ENCODE measurements at regions not wholly inside any gene's neighbourhood (a gene's known extent, or its start where the extent isn't known, plus 50 kb on each side); places are given as distances from the start of the nearest gene placed in this dataset.

- no peaks in the 10 kb centered on the region for H3K4me1 ChIP-seq
- TF ChIP-seq POLR2AphosphoS5 (IDR thresholded peaks at IDR 0.05) (no peak), CTCF (IDR thresholded peaks at IDR 0.05) (no peak), POLR2A (IDR thresholded peaks at IDR 0.05; ENCODE audit: low read depth) (no peak), EP300 (IDR thresholded peaks at IDR 0.05) (no peak)
- no peak for DNase-seq (ENCODE audit: extremely low spot score)
- intact Hi-C loops (cut with DNase I): no loop called here
- no peaks in the 10 kb centered on the region for H3K36me3 ChIP-seq
- no peaks in the 10 kb centered on the region for H3K27me3 ChIP-seq
- WGBS: 76% methylated on average over 2 of the region's 2 CpGs
- H3K4me3 ChIP-seq: no peak overlapping the region
- no peak overlapping the region for H3K27ac ChIP-seq (replicated peaks in 1 of 4)
- no peaks in the 10 kb centered on the region for H3K9me3 ChIP-seq
Measured at GRCh38 chr3:148030975-148031374, 621.8 kb downstream of the ZIC1 start.

GRCh38 chr3:148034353-148034752 lies 625.2 kb downstream of the ZIC1 start:
- WGBS: 78% methylated on average over 3 of the region's 3 CpGs

GRCh38 chr3:148036331-148036876 lies 627.2 kb downstream of the ZIC1 start:
- no peak overlapping the region for H3K4me3 ChIP-seq
- no peaks in the 10 kb centered on the region for H3K9me3 ChIP-seq
- intact Hi-C loops (cut with DNase I): no loop called here
- H3K36me3 ChIP-seq: no peaks in the 10 kb centered on the region
- 75% methylated on average over 5 of the region's 5 CpGs for WGBS
- H3K27me3 ChIP-seq: no peaks in the 10 kb centered on the region
- no peak for DNase-seq (ENCODE audit: extremely low spot score)
- H3K4me1 ChIP-seq: no peaks in the 10 kb centered on the region
- TF ChIP-seq POLR2AphosphoS5 (IDR thresholded peaks at IDR 0.05): no peak
- TF ChIP-seq CTCF (IDR thresholded peaks at IDR 0.05): no peak
- no peak for TF ChIP-seq EP300 (IDR thresholded peaks at IDR 0.05)
- no peak for TF ChIP-seq POLR2A (IDR thresholded peaks at IDR 0.05; ENCODE audit: low read depth)
- no peak overlapping the region for H3K27ac ChIP-seq (replicated peaks in 1 of 4)

More at GRCh38 chr3:148034353-148034752, 625.2 kb downstream of the ZIC1 start:
- intact Hi-C loops (cut with DNase I): no loop called here
- Histone ChIP-seq H3K4me1 (no peaks in the 10 kb centered on the region), H3K4me3 (no peak overlapping the region), H3K27me3 (no peaks in the 10 kb centered on the region), H3K36me3 (no peaks in the 10 kb centered on the region), H3K27ac (replicated peaks in 1 of 4) (no peak overlapping the region), H3K9me3 (no peaks in the 10 kb centered on the region)
- no peak for DNase-seq (ENCODE audit: extremely low spot score)
- no peak for TF ChIP-seq POLR2A (IDR thresholded peaks at IDR 0.05; ENCODE audit: low read depth)
- TF ChIP-seq EP300 (IDR thresholded peaks at IDR 0.05): no peak
- no peak for TF ChIP-seq CTCF (IDR thresholded peaks at IDR 0.05)
- no peak for TF ChIP-seq POLR2AphosphoS5 (IDR thresholded peaks at IDR 0.05)

- no peaks in the 10 kb centered on the region for H3K36me3 ChIP-seq
- no peak for DNase-seq (ENCODE audit: extremely low spot score)
- intact Hi-C loops (cut with DNase I): no loop called here
- TF ChIP-seq POLR2A (IDR thresholded peaks at IDR 0.05; ENCODE audit: low read depth) (no peak), CTCF (IDR thresholded peaks at IDR 0.05) (no peak), POLR2AphosphoS5 (IDR thresholded peaks at IDR 0.05) (no peak), EP300 (IDR thresholded peaks at IDR 0.05) (no peak)
- no peak overlapping the region for H3K27ac ChIP-seq (replicated peaks in 1 of 4)
- no peaks in the 10 kb centered on the region for H3K9me3 ChIP-seq
- no peak overlapping the region for H3K4me3 ChIP-seq
- H3K27me3 ChIP-seq: no peaks in the 10 kb centered on the region
- WGBS: 87% methylated on average over 6 of the region's 6 CpGs
- H3K4me1 ChIP-seq: no peaks in the 10 kb centered on the region
Measured at GRCh38 chr3:148042663-148043445, 633.7 kb downstream of the ZIC1 start.
